SK-N-SH (cell line): ENCODE measurements at regions not wholly inside any gene's neighbourhood (a gene's known extent, or its start where the extent isn't known, plus 50 kb on each side); places are given as distances from the start of the nearest gene placed in this dataset.

Experiments
- CTCF ChIA-PET: fragments of 300-600, 350-600 bp; formaldehyde crosslinking; extraction: SDS; loops from one replicate; lab custom pipeline; 2021; lab: Yijun Ruan, JAX
- POLR2A ChIA-PET: fragments of 350-600 bp; sonication (Branson Sonifier 250); formaldehyde crosslinking; extraction: SDS; loops from one replicate; lab custom pipeline; 2020; ENCODE audit warnings: antibody characterized with exemption, inconsistent platforms; lab: Yijun Ruan, JAX
- DNase-seq: peaks from one replicate; pipeline ENCODE4 v3.0.0; 2012
- H2AFZ ChIP-seq: fragments of 200-600 bp; sonication (generic); 2 replicates; pipeline ENCODE4 v1.8.1; 2016; ENCODE audit warnings: antibody characterized with exemption, mild to moderate bottlenecking, low read depth
- H3F3A ChIP-seq: fragments of 200-600 bp; sonication (generic); replicated peaks from 2 replicates; pipeline ENCODE3; 2016; ENCODE audit warnings: antibody characterized with exemption, mild to moderate bottlenecking; ENCODE audit not compliant: insufficient read depth
- H3K27ac ChIP-seq, 2 experiments: fragments of 200-500 bp in 1 of 2; fragments of 200-600 bp in 1 of 2; sonication (Bioruptor generic) in 1 of 2; sonication (generic), shearing (Covaris generic) in 1 of 2; 2 replicates each; pipeline versions ENCODE4 v1.5.1 to v1.6.1; 2014 to 2016; ENCODE audit warnings: low read depth in 2 of 2, inconsistent platforms in 1 of 2, low read length in 1 of 2, mild to moderate bottlenecking in 1 of 2, mixed read lengths in 1 of 2
- H3K27me3 ChIP-seq: fragments of 200-600 bp; sonication (generic), shearing (Covaris generic); 2 replicates; pipeline ENCODE4 v1.6.1; 2016; ENCODE audit warnings: mixed run types; ENCODE audit not compliant: insufficient read depth
- H3K36me3 ChIP-seq, 2 experiments: fragments of 200-500 bp in 1 of 2; fragments of 200-600 bp in 1 of 2; sonication (Bioruptor generic) in 1 of 2; sonication (generic) in 1 of 2; replicated peaks in 1 of 2; 2 replicates each; pipeline versions ENCODE3 to v1.5.1; 2014 to 2016; ENCODE audit warnings: low read length in 1 of 2, mild to moderate bottlenecking in 1 of 2; ENCODE audit not compliant: insufficient read depth in 2 of 2, control insufficient read depth in 1 of 2
- H3K4me1 ChIP-seq, 2 experiments: fragments of 200-500 bp in 1 of 2; fragments of 200-600 bp in 1 of 2; sonication (Bioruptor generic) in 1 of 2; sonication (generic), shearing (Covaris generic) in 1 of 2; 2 replicates each; pipeline versions ENCODE4 v1.5.1 to v1.6.1; 2014 to 2016; ENCODE audit warnings: low read depth in 1 of 2, low read length in 1 of 2, mixed run types in 1 of 2; ENCODE audit not compliant: insufficient read depth in 2 of 2, control insufficient read depth in 1 of 2
- H3K4me2 ChIP-seq: fragments of 200-600 bp; sonication (generic), shearing (Covaris generic); 2 replicates; pipeline ENCODE4 v1.6.1; 2017; ENCODE audit warnings: mixed run types
- H3K4me3 ChIP-seq, 2 experiments: fragments of 200-500 bp in 1 of 2; fragments of 200-600 bp in 1 of 2; sonication (Bioruptor generic) in 1 of 2; sonication (generic), shearing (Covaris generic) in 1 of 2; 2 replicates each; pipeline versions ENCODE4 v1.5.1 to v1.8.1; 2014 to 2016; ENCODE audit warnings: low read depth in 2 of 2, inconsistent platforms in 1 of 2, low read length in 1 of 2, mild to moderate bottlenecking in 1 of 2, mixed read lengths in 1 of 2, moderate library complexity in 1 of 2
- H3K79me2 ChIP-seq: fragments of 200-600 bp; sonication (generic); 2 replicates; pipeline ENCODE4 v1.8.1; 2017; ENCODE audit warnings: mild to moderate bottlenecking; ENCODE audit not compliant: insufficient read depth
- H3K9ac ChIP-seq: fragments of 200-600 bp; sonication (generic); 2 replicates; pipeline ENCODE4 v1.6.1; 2017; ENCODE audit warnings: mixed run types
- H3K9me2 ChIP-seq: fragments of 200-600 bp; sonication (generic); 2 replicates; pipeline ENCODE4 v1.6.1; 2017; ENCODE audit warnings: mixed run types
- H3K9me3 ChIP-seq: fragments of 200-600 bp; sonication (generic); 2 replicates; pipeline ENCODE4 v1.6.1; 2017; ENCODE audit warnings: mixed run types, mild to moderate bottlenecking, moderate library complexity
- H4K20me1 ChIP-seq: fragments of 200-600 bp; sonication (generic); 2 replicates; pipeline ENCODE4 v1.6.1; 2017; ENCODE audit warnings: mild to moderate bottlenecking, mixed run types; ENCODE audit not compliant: insufficient read depth
- EP300 ChIP-seq, 2 experiments: IDR thresholded peaks; 2 replicates each; pipeline versions ENCODE4 v1.4.0 to v1.6.1; 2012; ENCODE audit warnings: borderline replicate concordance in 1 of 2, low read depth in 1 of 2, low read length in 1 of 2
- EZH2phosphoT487 ChIP-seq: fragments of 200-600 bp; sonication (generic); IDR thresholded peaks from 2 replicates; pipeline ENCODE4 v1.6.1; 2017; ENCODE audit warnings: low read depth, mixed run types, mild to moderate bottlenecking, antibody characterized with exemption, moderate library complexity, borderline replicate concordance
- FOSL2 ChIP-seq: IDR thresholded peaks from 2 replicates; pipeline ENCODE4 v1.4.0; 2012; ENCODE audit warnings: low read depth, mild to moderate bottlenecking, moderate library complexity, borderline replicate concordance
- FOXM1 ChIP-seq: IDR thresholded peaks from 2 replicates; pipeline ENCODE4 v1.4.0; 2012; ENCODE audit warnings: low read depth, mild to moderate bottlenecking
- MEF2A ChIP-seq: IDR thresholded peaks from 2 replicates; pipeline ENCODE4 v1.4.0; 2012; ENCODE audit warnings: low read depth, borderline replicate concordance
- NFIC ChIP-seq: IDR thresholded peaks from 2 replicates; pipeline ENCODE4 v1.4.0; 2012; ENCODE audit warnings: borderline replicate concordance
- RAD21 ChIP-seq: IDR thresholded peaks from 2 replicates; pipeline ENCODE4 v1.6.1; 2012; ENCODE audit warnings: mild to moderate bottlenecking, low read length
- SIN3A ChIP-seq: IDR thresholded peaks from 2 replicates; pipeline ENCODE4 v1.6.1; 2012; ENCODE audit warnings: low read depth, mild to moderate bottlenecking, low read length, moderate library complexity, borderline replicate concordance
- TAF1 ChIP-seq: IDR thresholded peaks from 2 replicates; pipeline ENCODE4 v1.6.1; 2012; ENCODE audit warnings: low read depth, mild to moderate bottlenecking, low read length, moderate library complexity, borderline replicate concordance
- TEAD4 ChIP-seq: IDR thresholded peaks from 2 replicates; pipeline ENCODE4 v1.4.0; 2012; ENCODE audit warnings: mild to moderate bottlenecking, borderline replicate concordance; ENCODE audit not compliant: insufficient read depth
- YY1 ChIP-seq: IDR thresholded peaks from 2 replicates; pipeline ENCODE4 v1.4.0; 2012; ENCODE audit warnings: low read depth, mild to moderate bottlenecking
- WGBS: methylation state at CpG from one replicate; pipeline ENCODE4 v1.1.6; 2017; ENCODE audit warnings: low lambda C conversion rate; 5-methylcytosine and 5-hydroxymethylcytosine counted together
- TF ChIP-seq, protein P1 (sequence below): IDR thresholded peaks from 2 replicates; pipeline ENCODE4 v1.4.0; 2012; ENCODE audit warnings: low read depth, borderline replicate concordance
- TF ChIP-seq, protein P2 (sequence below): IDR thresholded peaks from 2 replicates; pipeline ENCODE4 v1.6.1; 2012; ENCODE audit warnings: mild to moderate bottlenecking, low read depth, low read length, moderate library complexity
- TF ChIP-seq, protein P3 (sequence below): fragments of 150-350 bp; IDR thresholded peaks from 2 replicates; pipeline ENCODE4 v1.6.1; 2016; ENCODE audit warnings: mild to moderate bottlenecking, low read depth, low read length

DNA sequence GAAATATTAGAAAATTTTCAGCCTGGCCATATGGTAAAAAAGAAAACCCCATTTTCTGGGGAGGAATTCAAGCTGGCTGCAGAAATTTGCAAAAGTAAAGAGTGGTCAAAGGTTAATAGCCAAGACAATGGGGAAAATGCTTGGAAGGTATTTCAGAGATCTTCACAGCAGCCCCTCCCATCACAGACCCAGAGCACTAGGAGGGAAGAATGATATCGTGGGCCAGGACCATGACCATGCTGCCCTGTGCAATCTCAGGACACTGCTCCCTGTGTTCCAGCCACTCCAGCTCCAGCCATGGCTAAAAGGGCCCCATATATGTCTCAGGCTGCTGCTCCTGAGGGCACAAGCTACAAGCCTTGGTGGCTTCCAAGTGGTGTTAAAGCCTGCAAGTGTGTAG lies 93.9 kb upstream of the AGAP1 start:
- no peak overlapping the region for H3K27ac ChIP-seq
- 20% methylated on average over 1 of the region's 1 CpG for WGBS
- TF ChIP-seq FOXM1 (no peak), MEF2A (no peak), NFIC (no peak), EZH2phosphoT487 (no peak), RAD21 (no peak), FOSL2 (no peak), TAF1 (no peak), TEAD4 (no peak), EP300 (IDR thresholded peaks at IDR 0.05; ENCODE audit: borderline replicate concordance in 1 of 2, low read depth in 1 of 2, low read length in 1 of 2) (no peak), YY1 (no peak), SIN3A (no peak)
- TF ChIP-seq, protein P1, sequence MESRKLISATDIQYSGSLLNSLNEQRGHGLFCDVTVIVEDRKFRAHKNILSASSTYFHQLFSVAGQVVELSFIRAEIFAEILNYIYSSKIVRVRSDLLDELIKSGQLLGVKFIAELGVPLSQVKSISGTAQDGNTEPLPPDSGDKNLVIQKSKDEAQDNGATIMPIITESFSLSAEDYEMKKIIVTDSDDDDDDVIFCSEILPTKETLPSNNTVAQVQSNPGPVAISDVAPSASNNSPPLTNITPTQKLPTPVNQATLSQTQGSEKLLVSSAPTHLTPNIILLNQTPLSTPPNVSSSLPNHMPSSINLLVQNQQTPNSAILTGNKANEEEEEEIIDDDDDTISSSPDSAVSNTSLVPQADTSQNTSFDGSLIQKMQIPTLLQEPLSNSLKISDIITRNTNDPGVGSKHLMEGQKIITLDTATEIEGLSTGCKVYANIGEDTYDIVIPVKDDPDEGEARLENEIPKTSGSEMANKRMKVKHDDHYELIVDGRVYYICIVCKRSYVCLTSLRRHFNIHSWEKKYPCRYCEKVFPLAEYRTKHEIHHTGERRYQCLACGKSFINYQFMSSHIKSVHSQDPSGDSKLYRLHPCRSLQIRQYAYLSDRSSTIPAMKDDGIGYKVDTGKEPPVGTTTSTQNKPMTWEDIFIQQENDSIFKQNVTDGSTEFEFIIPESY = no peak
- TF ChIP-seq, protein P2, sequence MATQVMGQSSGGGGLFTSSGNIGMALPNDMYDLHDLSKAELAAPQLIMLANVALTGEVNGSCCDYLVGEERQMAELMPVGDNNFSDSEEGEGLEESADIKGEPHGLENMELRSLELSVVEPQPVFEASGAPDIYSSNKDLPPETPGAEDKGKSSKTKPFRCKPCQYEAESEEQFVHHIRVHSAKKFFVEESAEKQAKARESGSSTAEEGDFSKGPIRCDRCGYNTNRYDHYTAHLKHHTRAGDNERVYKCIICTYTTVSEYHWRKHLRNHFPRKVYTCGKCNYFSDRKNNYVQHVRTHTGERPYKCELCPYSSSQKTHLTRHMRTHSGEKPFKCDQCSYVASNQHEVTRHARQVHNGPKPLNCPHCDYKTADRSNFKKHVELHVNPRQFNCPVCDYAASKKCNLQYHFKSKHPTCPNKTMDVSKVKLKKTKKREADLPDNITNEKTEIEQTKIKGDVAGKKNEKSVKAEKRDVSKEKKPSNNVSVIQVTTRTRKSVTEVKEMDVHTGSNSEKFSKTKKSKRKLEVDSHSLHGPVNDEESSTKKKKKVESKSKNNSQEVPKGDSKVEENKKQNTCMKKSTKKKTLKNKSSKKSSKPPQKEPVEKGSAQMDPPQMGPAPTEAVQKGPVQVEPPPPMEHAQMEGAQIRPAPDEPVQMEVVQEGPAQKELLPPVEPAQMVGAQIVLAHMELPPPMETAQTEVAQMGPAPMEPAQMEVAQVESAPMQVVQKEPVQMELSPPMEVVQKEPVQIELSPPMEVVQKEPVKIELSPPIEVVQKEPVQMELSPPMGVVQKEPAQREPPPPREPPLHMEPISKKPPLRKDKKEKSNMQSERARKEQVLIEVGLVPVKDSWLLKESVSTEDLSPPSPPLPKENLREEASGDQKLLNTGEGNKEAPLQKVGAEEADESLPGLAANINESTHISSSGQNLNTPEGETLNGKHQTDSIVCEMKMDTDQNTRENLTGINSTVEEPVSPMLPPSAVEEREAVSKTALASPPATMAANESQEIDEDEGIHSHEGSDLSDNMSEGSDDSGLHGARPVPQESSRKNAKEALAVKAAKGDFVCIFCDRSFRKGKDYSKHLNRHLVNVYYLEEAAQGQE = no peak
- TF ChIP-seq, protein P3, sequence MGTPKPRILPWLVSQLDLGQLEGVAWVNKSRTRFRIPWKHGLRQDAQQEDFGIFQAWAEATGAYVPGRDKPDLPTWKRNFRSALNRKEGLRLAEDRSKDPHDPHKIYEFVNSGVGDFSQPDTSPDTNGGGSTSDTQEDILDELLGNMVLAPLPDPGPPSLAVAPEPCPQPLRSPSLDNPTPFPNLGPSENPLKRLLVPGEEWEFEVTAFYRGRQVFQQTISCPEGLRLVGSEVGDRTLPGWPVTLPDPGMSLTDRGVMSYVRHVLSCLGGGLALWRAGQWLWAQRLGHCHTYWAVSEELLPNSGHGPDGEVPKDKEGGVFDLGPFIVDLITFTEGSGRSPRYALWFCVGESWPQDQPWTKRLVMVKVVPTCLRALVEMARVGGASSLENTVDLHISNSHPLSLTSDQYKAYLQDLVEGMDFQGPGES = no peak
- no peaks in the 10 kb centered on the region for H3K9me3 ChIP-seq
- DNase-seq = no peak
- no peak overlapping the region for H3K9ac ChIP-seq
- H4K20me1 ChIP-seq = no peaks in the 10 kb centered on the region
- H3K79me2 ChIP-seq = no peaks in the 10 kb centered on the region
- no peak overlapping the region for H2AFZ ChIP-seq
- H3K4me2 ChIP-seq = no peak overlapping the region
- no peak overlapping the region for H3K4me3 ChIP-seq
- CTCF ChIA-PET = no interaction called here
- POLR2A ChIA-PET = no interaction called here
- no peaks in the 10 kb centered on the region for H3K9me2 ChIP-seq
- H3K27me3 ChIP-seq = no peaks in the 10 kb centered on the region; the same call in 1 of the 2 replicates
- H3F3A ChIP-seq = no peaks in the 10 kb centered on the region
- no peaks in the 10 kb centered on the region for H3K36me3 ChIP-seq
- H3K4me1 ChIP-seq = no peaks in the 10 kb centered on the region; a peak in 1 of 4 replicates
